GM21447 (cell line): ENCODE measurements at regions not wholly inside any gene's neighbourhood (a gene's known extent, or its start where the extent isn't known, plus 50 kb on each side); places are given as distances from the start of the nearest gene placed in this dataset.
"Not testable (repeated sequence)": the region's sequence is repeated elsewhere in the genome, so short reads cannot be mapped to it uniquely, and the experiment has no call there.

Experiments used
- ATAC-seq: cut with Tn5 transposase; IDR thresholded peaks from one replicate; pipeline ENCODE4 v1.9.1; 2021; ENCODE audit not compliant: unreplicated experiment

GRCh38 chr12:105682821-105683220, 352.3 kb downstream of the C12orf75 start:
- ATAC-seq = not testable (repeated sequence)

- ATAC-seq = not testable (repeated sequence)
Observed at GRCh38 chr12:105683836-105684235, 353.3 kb downstream of the C12orf75 start.

GRCh38 chr12:105698075-105698474, 367.6 kb downstream of the C12orf75 start:
- ATAC-seq = no peak

GRCh38 chr12:105699209-105699608, 368.7 kb downstream of the C12orf75 start:
- ATAC-seq = no peak

- ATAC-seq = no peak
Observed at GRCh38 chr12:105704787-105705186, 374.3 kb downstream of the C12orf75 start.

GRCh38 chr12:105705235-105705634, 374.7 kb downstream of the C12orf75 start:
- no peak for ATAC-seq

- ATAC-seq = no peak
Observed at GRCh38 chr12:105705765-105706164, 375.3 kb downstream of the C12orf75 start.

- ATAC-seq = no peak
Observed at GRCh38 chr12:105706321-105706972, 376.0 kb downstream of the C12orf75 start.

GRCh38 chr12:105706973-105707334, 376.5 kb downstream of the C12orf75 start:
- no peak for ATAC-seq

GRCh38 chr12:105713606-105714305, 383.3 kb downstream of the C12orf75 start:
- ATAC-seq = no peak

GRCh38 chr12:105716621-105717020, 386.1 kb downstream of the C12orf75 start:
- ATAC-seq = no peak

GRCh38 chr12:105721051-105721825, 390.7 kb downstream of the C12orf75 start:
- peak; percentile 67 for ATAC-seq

- no peak for ATAC-seq
Observed at GRCh38 chr12:105721891-105722290, 391.4 kb downstream of the C12orf75 start.

- ATAC-seq = no peak
Observed at GRCh38 chr12:105723066-105723465, 392.6 kb downstream of the C12orf75 start.

- no peak for ATAC-seq
Observed at GRCh38 chr12:105723494-105723893, 393.0 kb downstream of the C12orf75 start.

- no peak for ATAC-seq
Observed at GRCh38 chr12:105724641-105725040, 394.1 kb downstream of the C12orf75 start.

GRCh38 chr12:105725054-105725453, 394.6 kb downstream of the C12orf75 start:
- no peak for ATAC-seq

GRCh38 chr12:105729181-105729771, 398.8 kb downstream of the C12orf75 start:
- no peak for ATAC-seq

- no peak for ATAC-seq
Observed at GRCh38 chr12:105729926-105730325, 399.4 kb downstream of the C12orf75 start.

GRCh38 chr12:105733579-105733978, 403.1 kb downstream of the C12orf75 start:
- no peak for ATAC-seq

- no peak for ATAC-seq
Observed at GRCh38 chr12:105736498-105736897, 402.3 kb downstream of the NUAK1 start.
